ENCODE measurements at regions not wholly inside any gene's neighbourhood (a gene's known extent, or its start where the extent isn't known, plus 50 kb on each side); places are given as distances from the start of the nearest gene placed in this dataset.

- no peaks in the 10 kb centered on the region for H3K36me3 ChIP-seq (replicated peaks in 1 of 2; ENCODE audit: insufficient read depth in 1 of 2, low read depth in 2 of 2)
- WGBS, 2 donors: 64 to 93% methylated on average over 2 of the region's 2 CpGs
- H3K27me3 ChIP-seq: no peaks in the 10 kb centered on the region
- no peak overlapping the region for H3K4me3 ChIP-seq
- DNase-seq: no peak
- H3K9me3 ChIP-seq: no peaks in the 10 kb centered on the region
- no peak overlapping the region for H3K27ac ChIP-seq
- no peaks in the 10 kb centered on the region for H3K4me1 ChIP-seq
- no peak for ATAC-seq
- TF ChIP-seq POLR2A (IDR thresholded peaks at IDR 0.05) (no peak), CTCF (IDR thresholded peaks at IDR 0.05) (no peak)
- intact Hi-C loops (cut with DNase I): no loop called here
These were observed 956.2 kb upstream of the LRATD1 start for GRCh38 chr2:13676269-13676668.

GRCh38 chr2:13681936-13682335 is 950.6 kb upstream of the LRATD1 start:
- peaks cover 0 to 3% (median 0%) of the 10 kb centered on the region in 3 donors for H3K9me3 ChIP-seq
- no peak overlapping the region for H3K27ac ChIP-seq
- no peak for TF ChIP-seq CTCF (IDR thresholded peaks at IDR 0.05)
- no peak for TF ChIP-seq POLR2A (IDR thresholded peaks at IDR 0.05)
- no peak overlapping the region for H3K4me3 ChIP-seq
- no peaks in the 10 kb centered on the region for H3K36me3 ChIP-seq (replicated peaks in 1 of 2; ENCODE audit: insufficient read depth in 1 of 2, low read depth in 2 of 2)
- H3K4me1 ChIP-seq: no peaks in the 10 kb centered on the region
- intact Hi-C loops (cut with DNase I): no loop called here
- ATAC-seq (no peak), DNase-seq (no peak)
- no peaks in the 10 kb centered on the region for H3K27me3 ChIP-seq

- WGBS, 2 donors: 27 to 40% methylated on average over 4 of the region's 4 CpGs
- Histone ChIP-seq H3K4me3 (no peak overlapping the region), H3K36me3 (replicated peaks in 1 of 2; ENCODE audit: insufficient read depth in 1 of 2, low read depth in 2 of 2) (no peaks in the 10 kb centered on the region), H3K27me3 (no peaks in the 10 kb centered on the region), H3K9me3 (peaks cover 0 to 7% (median 0%) of the 10 kb centered on the region in 3 donors), H3K27ac (no peak overlapping the region), H3K4me1 (no peaks in the 10 kb centered on the region)
- DNase-seq (peak; percentile 14 to 47 (median 42)), ATAC-seq (no peak)
- intact Hi-C loops (cut with DNase I): no loop called here
- TF ChIP-seq CTCF (IDR thresholded peaks at IDR 0.05): no peak
- no peak for TF ChIP-seq POLR2A (IDR thresholded peaks at IDR 0.05)
These were observed 949.8 kb upstream of the LRATD1 start for GRCh38 chr2:13682540-13683272.

- DNase-seq (no peak), ATAC-seq (no peak)
- intact Hi-C loops (cut with DNase I): no loop called here
- WGBS, 2 donors: 54 to 64% methylated on average over 1 of the region's 1 CpG
- Histone ChIP-seq H3K27ac (no peak overlapping the region), H3K4me3 (no peak overlapping the region), H3K27me3 (no peaks in the 10 kb centered on the region), H3K36me3 (replicated peaks in 1 of 2; ENCODE audit: insufficient read depth in 1 of 2, low read depth in 2 of 2) (no peaks in the 10 kb centered on the region), H3K4me1 (no peaks in the 10 kb centered on the region), H3K9me3 (peaks cover 0 to 7% (median 0%) of the 10 kb centered on the region in 3 donors)
- no peak for TF ChIP-seq POLR2A (IDR thresholded peaks at IDR 0.05)
- TF ChIP-seq CTCF (IDR thresholded peaks at IDR 0.05): no peak
These were observed 946.3 kb upstream of the LRATD1 start for GRCh38 chr2:13686262-13686661.

- H3K27me3 ChIP-seq: no peaks in the 10 kb centered on the region
- H3K4me1 ChIP-seq: no peaks in the 10 kb centered on the region
- DNase-seq (no peak), ATAC-seq (no peak)
- TF ChIP-seq POLR2A (IDR thresholded peaks at IDR 0.05) (no peak), CTCF (IDR thresholded peaks at IDR 0.05) (no peak)
- intact Hi-C loops (cut with DNase I): no loop called here
- no peak overlapping the region for H3K27ac ChIP-seq
- no peaks in the 10 kb centered on the region for H3K9me3 ChIP-seq
- no peak overlapping the region for H3K4me3 ChIP-seq
- no peaks in the 10 kb centered on the region for H3K36me3 ChIP-seq (replicated peaks in 1 of 2; ENCODE audit: insufficient read depth in 1 of 2, low read depth in 2 of 2)
These were observed 937.8 kb upstream of the LRATD1 start for GRCh38 chr2:13694673-13695072.

Measured in body of pancreas (tissue), 4 donors.